Keratinocyte (primary cell): ENCODE measurements at regions not wholly inside any gene's neighbourhood (a gene's known extent, or its start where the extent isn't known, plus 50 kb on each side); places are given as distances from the start of the nearest gene placed in this dataset.

ENCODE experiments used
- DNase-seq: peaks from one replicate; pipeline ENCODE4 v3.0.0-alpha.2; 2011; ENCODE audit warnings: low read depth, missing footprints, low spot score
- FAIRE-seq: peaks from 2 replicates; lab custom pipeline; 2011; peaks lifted over from hg19 to GRCh38; lab: Jason Lieb, UNC
- H2AFZ ChIP-seq: 2 replicates; pipeline ENCODE4 v1.6.0; 2012; ENCODE audit warnings: low read length, control low read depth, inconsistent platforms; ENCODE audit not compliant: control insufficient read depth
- H3K27ac ChIP-seq: 2 replicates; pipeline ENCODE4 v1.5.1; 2011; ENCODE audit warnings: low read length; ENCODE audit not compliant: control insufficient read depth, insufficient read depth
- H3K27me3 ChIP-seq: 3 replicates; pipeline ENCODE4 v1.6.0; 2011; ENCODE audit warnings: low read length; ENCODE audit not compliant: control insufficient read depth, insufficient read depth; ENCODE audit errors: extremely low read depth
- H3K36me3 ChIP-seq, 2 experiments: 2 replicates in 1 of 2; 3 replicates in 1 of 2; pipeline ENCODE4 v1.5.1; 2011; ENCODE audit warnings: low read length in 2 of 2, mild to moderate bottlenecking in 1 of 2; ENCODE audit not compliant: control insufficient read depth in 2 of 2, insufficient read depth in 2 of 2; ENCODE audit errors: extremely low read depth in 1 of 2
- H3K4me1 ChIP-seq: 3 replicates; pipeline ENCODE4 v1.5.1; 2011; ENCODE audit warnings: low read length; ENCODE audit not compliant: control insufficient read depth, insufficient read depth; ENCODE audit errors: extremely low read depth
- H3K4me2 ChIP-seq: 3 replicates; pipeline ENCODE4 v1.6.0; 2011; ENCODE audit warnings: low read depth, low read length; ENCODE audit not compliant: control insufficient read depth, insufficient read depth; ENCODE audit errors: extremely low read depth
- H3K4me3 ChIP-seq, 3 experiments: fragments of 200-600 bp in 1 of 3; sonication (generic) in 1 of 3; 2 replicates in 2 of 3; 3 replicates in 1 of 3; pipeline ENCODE4 v1.5.1; 2011 to 2016; ENCODE audit warnings: low read length in 3 of 3, mild to moderate bottlenecking in 3 of 3, control low read depth in 2 of 3, inconsistent platforms in 1 of 3, low read depth in 1 of 3, mixed read lengths in 1 of 3, mixed run types in 1 of 3, moderate library complexity in 1 of 3; ENCODE audit not compliant: control insufficient read depth in 2 of 3, insufficient read depth in 2 of 3; ENCODE audit errors: extremely low read depth in 1 of 3
- H3K79me2 ChIP-seq: 2 replicates; pipeline ENCODE4 v1.6.0; 2012; ENCODE audit warnings: low read length; ENCODE audit not compliant: control insufficient read depth, insufficient read depth
- H3K9ac ChIP-seq: 3 replicates; pipeline ENCODE4 v1.6.0; 2011; ENCODE audit warnings: low read length; ENCODE audit not compliant: control insufficient read depth, insufficient read depth; ENCODE audit errors: extremely low read depth
- H3K9me1 ChIP-seq: 3 replicates; pipeline ENCODE4 v1.6.0; 2011; ENCODE audit warnings: low read length; ENCODE audit not compliant: control insufficient read depth, insufficient read depth; ENCODE audit errors: extremely low read depth
- H3K9me3 ChIP-seq: 2 replicates; pipeline ENCODE4 v1.5.1; 2012; ENCODE audit warnings: low read depth, low read length; ENCODE audit not compliant: control insufficient read depth
- H4K20me1 ChIP-seq: 3 replicates; pipeline ENCODE4 v1.6.0; 2011; ENCODE audit warnings: low read length; ENCODE audit not compliant: control insufficient read depth, insufficient read depth; ENCODE audit errors: extremely low read depth
- CTCF ChIP-seq, 3 experiments: IDR thresholded peaks in 1 of 3; conservative IDR thresholded peaks in 1 of 3; optimal IDR thresholded peaks in 1 of 3; 2 replicates in 2 of 3; 3 replicates in 1 of 3; pipeline versions ENCODE3 to v1.5.1; 2011; ENCODE audit warnings: low read length in 3 of 3, mild to moderate bottlenecking in 3 of 3, moderate library complexity in 2 of 3, control low read depth in 1 of 3, inconsistent platforms in 1 of 3; ENCODE audit not compliant: insufficient read depth in 2 of 3; ENCODE audit errors: extremely low read depth in 1 of 3
- EZH2 ChIP-seq: IDR thresholded peaks from one replicate; pipeline ENCODE4 v1.6.1; 2012; ENCODE audit warnings: inconsistent platforms, mild to moderate bottlenecking, low read length, moderate library complexity
- dilution Hi-C: fragments of 300-500 bp; cut with MboI; formaldehyde crosslinking; loops from one replicate; pipeline ENCODE4 v1.7.0; 2020; ENCODE audit warnings: low sequenced_read_pairs; ENCODE audit not compliant: extremely low pct_ligation_motif_present

- Histone ChIP-seq H3K4me3 (no peak overlapping the region), H3K27me3 (no peaks in the 10 kb centered on the region), H3K36me3 (no peaks in the 10 kb centered on the region), H3K9ac (no peak overlapping the region), H3K4me1 (no peaks in the 10 kb centered on the region), H3K9me1 (no peaks in the 10 kb centered on the region), H3K27ac (no peak overlapping the region), H3K79me2 (no peaks in the 10 kb centered on the region), H3K4me2 (no peak overlapping the region), H3K9me3 (peaks cover 5% of the 10 kb centered on the region), H4K20me1 (no peaks in the 10 kb centered on the region), H2AFZ (no peak overlapping the region)
- dilution Hi-C loops, result no loop called here
- TF ChIP-seq EZH2 (no peak), CTCF (optimal IDR thresholded peaks at IDR 0.05 in 1 of 3, IDR thresholded peaks at IDR 0.05 in 1 of 3, conservative IDR thresholded peaks at IDR 0.05 in 1 of 3; ENCODE audit: extremely low read depth in 1 of 3, insufficient read depth in 2 of 3, low read length in 3 of 3) (no peak)
- FAIRE-seq (no peak), DNase-seq (no peak)
These were observed 119.1 kb upstream of the C1orf174 start for GRCh38 chr1:4019147-4019521.

DNA sequence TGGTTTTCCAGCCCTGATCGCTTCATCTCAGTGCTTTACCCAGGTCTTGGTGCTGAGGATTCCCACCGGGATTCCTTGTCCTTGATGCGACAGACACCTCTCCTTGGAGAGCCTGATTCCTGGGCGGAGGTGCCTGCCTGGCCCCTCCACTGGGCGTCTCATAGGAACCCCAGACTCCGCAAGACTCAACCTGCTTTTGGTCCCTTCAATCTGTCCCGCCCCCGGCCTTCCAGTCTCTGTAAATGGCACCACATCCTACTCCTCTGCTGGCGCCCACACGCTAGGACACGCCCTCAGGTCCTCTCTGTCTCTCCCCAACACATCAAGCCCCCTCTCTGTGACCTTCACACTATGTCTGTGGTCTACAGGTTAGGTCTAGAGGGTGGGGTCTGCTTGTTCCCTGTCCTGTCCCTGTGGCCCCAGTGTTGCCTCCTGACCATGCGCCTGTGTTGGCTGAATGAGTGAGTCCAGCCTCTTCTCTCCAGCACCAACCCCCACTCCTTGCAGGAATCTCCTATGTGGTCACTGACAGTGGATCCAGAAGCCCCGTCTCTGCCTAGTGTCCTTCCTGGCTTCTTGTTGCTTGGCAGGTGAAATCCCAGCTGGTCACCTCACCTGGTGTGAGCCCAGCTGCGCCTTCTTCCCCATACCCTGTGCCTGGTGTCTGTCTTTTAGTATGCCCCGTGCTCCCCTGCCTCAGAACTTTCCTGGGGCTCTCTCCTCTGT, 119.7 kb upstream of the C1orf174 start:
- H3K9me1 ChIP-seq, result no peaks in the 10 kb centered on the region
- no peak overlapping the region for H3K27ac ChIP-seq
- dilution Hi-C loops, result no loop called here
- no peak overlapping the region for H2AFZ ChIP-seq
- H3K9me3 ChIP-seq, result peaks cover 5% of the 10 kb centered on the region
- H3K27me3 ChIP-seq, result no peaks in the 10 kb centered on the region
- H3K79me2 ChIP-seq, result no peaks in the 10 kb centered on the region
- DNase-seq (no peak), FAIRE-seq (no peak)
- H4K20me1 ChIP-seq, result no peaks in the 10 kb centered on the region
- H3K4me2 ChIP-seq, result no peak overlapping the region
- H3K9ac ChIP-seq, result no peak overlapping the region
- no peaks in the 10 kb centered on the region for H3K4me1 ChIP-seq
- H3K4me3 ChIP-seq, result no peak overlapping the region
- no peaks in the 10 kb centered on the region for H3K36me3 ChIP-seq
- TF ChIP-seq EZH2 (no peak), CTCF (optimal IDR thresholded peaks at IDR 0.05 in 1 of 3, IDR thresholded peaks at IDR 0.05 in 1 of 3, conservative IDR thresholded peaks at IDR 0.05 in 1 of 3; ENCODE audit: extremely low read depth in 1 of 3, insufficient read depth in 2 of 3, low read length in 3 of 3) (no peak)
